LNCAP (cell line): ENCODE measurements at regions not wholly inside any gene's neighbourhood (a gene's known extent, or its start where the extent isn't known, plus 50 kb on each side); places are given as distances from the start of the nearest gene placed in this dataset.

Source experiments
- TF ChIP-seq, protein P1 (sequence below): fragments of 450-650 bp; IDR thresholded peaks from 2 replicates; pipeline ENCODE4 v1.5.1; 2017; ENCODE audit warnings: mild to moderate bottlenecking

DNA sequence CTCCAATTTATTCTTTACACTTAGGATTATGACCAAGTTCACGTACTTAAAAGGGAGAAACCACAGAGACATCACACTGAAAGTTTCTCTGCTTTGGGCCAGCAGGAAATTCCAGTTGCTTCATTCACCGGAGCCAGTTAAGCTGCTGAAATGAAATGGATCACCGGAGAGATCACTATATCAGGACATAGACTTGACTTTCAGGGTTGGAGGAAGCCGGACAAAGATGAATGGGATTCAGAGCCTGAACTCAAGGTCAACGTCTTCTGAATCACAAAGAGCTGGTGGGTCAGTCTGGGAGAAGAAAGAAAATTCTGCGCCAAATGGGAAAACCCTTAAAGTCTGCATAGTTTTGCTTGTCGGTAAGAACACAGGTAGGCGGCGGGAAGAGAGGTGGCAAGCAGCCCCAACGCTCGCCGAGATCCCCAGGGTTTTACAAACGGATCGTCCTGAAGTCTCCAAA is 81.9 kb upstream of the CCDC28A start:
- TF ChIP-seq, protein P1, sequence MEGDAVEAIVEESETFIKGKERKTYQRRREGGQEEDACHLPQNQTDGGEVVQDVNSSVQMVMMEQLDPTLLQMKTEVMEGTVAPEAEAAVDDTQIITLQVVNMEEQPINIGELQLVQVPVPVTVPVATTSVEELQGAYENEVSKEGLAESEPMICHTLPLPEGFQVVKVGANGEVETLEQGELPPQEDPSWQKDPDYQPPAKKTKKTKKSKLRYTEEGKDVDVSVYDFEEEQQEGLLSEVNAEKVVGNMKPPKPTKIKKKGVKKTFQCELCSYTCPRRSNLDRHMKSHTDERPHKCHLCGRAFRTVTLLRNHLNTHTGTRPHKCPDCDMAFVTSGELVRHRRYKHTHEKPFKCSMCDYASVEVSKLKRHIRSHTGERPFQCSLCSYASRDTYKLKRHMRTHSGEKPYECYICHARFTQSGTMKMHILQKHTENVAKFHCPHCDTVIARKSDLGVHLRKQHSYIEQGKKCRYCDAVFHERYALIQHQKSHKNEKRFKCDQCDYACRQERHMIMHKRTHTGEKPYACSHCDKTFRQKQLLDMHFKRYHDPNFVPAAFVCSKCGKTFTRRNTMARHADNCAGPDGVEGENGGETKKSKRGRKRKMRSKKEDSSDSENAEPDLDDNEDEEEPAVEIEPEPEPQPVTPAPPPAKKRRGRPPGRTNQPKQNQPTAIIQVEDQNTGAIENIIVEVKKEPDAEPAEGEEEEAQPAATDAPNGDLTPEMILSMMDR, result no peak

GRCh38 chr6:138692058-138692977 is 81.3 kb upstream of the CCDC28A start:
- TF ChIP-seq, protein P1, result peak; percentile 96

GRCh38 chr6:138692978-138693909 is 80.3 kb upstream of the CCDC28A start:
- TF ChIP-seq, protein P1, result peak; percentile 33; the same call in 1 of the 2 replicates

DNA sequence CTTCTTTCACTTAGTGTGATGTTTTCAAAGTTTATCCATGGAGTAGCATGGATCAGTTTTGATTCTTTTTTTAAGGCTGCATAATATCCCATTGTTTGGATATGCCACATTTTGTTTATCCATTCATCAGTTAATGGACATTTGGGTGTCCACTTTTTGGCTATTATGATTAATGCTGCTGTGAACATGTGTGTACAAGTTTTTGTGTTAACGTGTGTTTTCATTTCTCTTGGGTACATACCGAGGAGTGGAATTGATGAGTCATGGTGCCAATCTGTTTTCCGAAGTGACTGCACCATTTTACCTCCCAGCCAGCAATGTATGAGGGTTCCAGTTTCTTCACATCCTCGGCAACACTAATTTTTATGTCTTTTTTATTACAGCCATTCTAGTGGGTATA is 78.4 kb upstream of the CCDC28A start:
- TF ChIP-seq, protein P1, result no peak

DNA sequence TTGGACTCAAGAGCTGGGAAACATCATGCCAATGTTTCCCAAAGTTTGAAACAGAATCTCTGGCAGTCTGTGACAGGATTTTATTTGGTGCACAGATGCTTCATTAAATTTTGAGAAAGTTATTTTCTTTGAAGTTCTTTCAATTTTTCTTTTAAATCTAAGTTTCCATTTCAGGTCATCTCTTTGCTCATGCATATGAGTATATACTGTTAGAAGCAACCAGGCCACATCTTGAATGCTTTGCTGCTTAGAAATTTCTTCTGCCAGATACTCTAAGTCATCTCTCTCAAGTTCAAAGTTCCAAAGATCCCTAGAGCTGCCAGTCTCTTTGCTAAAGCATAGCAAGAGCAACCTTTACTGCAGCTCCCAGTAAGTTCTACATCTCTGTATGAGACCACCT is 59.1 kb upstream of the CCDC28A start:
- TF ChIP-seq, protein P1, result no peak

- TF ChIP-seq, protein P1, result no peak
These were observed 57.6 kb upstream of the CCDC28A start for GRCh38 chr6:138716013-138716412.

- TF ChIP-seq, protein P1, result no peak
These were observed 56.5 kb upstream of the CCDC28A start for GRCh38 chr6:138716971-138717665.
